ENCODE measurements at regions not wholly inside any gene's neighbourhood (a gene's known extent, or its start where the extent isn't known, plus 50 kb on each side); places are given as distances from the start of the nearest gene placed in this dataset.

DNA sequence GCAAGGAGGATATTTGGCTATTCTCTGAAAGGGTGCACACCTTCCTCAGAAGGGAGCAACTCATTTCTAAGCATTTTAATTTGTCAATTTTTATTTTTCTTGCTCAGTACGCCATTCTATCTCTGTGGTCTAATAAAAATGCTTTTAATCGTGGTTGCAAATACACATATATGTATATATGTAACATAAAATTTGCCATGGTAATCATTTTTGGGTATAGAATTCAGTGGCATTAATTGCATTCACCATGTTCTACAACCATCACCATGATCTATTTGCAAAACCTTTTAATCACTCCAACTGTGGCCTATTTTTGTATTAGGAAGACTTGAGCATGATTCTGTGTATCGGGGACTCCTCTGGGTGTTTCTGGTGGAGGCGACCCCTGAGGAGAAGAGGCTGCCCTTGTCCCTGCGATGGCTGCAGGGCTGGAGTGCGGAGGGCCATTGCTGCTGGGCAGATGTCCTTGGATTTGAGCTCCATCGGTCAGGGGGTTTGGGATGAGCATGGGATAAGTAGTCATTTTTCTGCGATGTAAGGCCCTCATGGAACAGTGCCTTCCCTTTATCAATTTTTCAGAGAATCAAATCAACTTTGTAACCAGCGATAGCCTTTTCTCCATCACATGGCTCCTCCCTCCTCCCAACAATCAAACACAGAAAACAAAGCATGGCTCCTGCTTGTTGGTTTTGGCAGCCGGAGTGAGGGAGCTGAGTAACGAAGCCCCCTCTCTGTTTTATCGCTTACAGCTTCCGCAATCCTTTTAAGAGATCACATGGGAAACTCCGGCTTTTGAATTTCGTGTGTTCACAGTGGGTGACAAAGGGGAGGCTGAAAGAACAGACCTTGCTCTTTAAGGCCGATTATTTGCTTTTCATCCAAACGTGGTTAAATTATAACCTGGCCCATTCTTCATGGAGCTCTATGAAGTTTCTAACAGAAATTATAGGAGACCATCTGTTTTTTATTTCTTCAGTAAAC lies 187.3 kb downstream of the TENT4A start:
- H3K18ac ChIP-seq (ENCODE audit: low read depth, low read length) = no peak overlapping the region
- H3K27ac ChIP-seq (ENCODE audit: insufficient read depth, low read length) = no peak overlapping the region
- no peak overlapping the region for H4K8ac ChIP-seq (ENCODE audit: low read depth in 2 of 2, low read length in 2 of 2)
- 83% methylated on average over 9 of the region's 17 CpGs; no CpG with 5 or more reads in 1 of the 2 experiments for WGBS, 2 experiments (ENCODE audit: extremely low coverage in 2 of 2, insufficient read length in 1 of 2)
- no peaks in the 10 kb centered on the region for H4K20me1 ChIP-seq (ENCODE audit: insufficient read depth, low read length)
- no peak for TF ChIP-seq SMC3 (IDR thresholded peaks at IDR 0.05; ENCODE audit: low read depth, low read length)
- peak; percentile 29; the same call in 1 of the 2 replicates for TF ChIP-seq MAFK (IDR thresholded peaks at IDR 0.05; ENCODE audit: low read depth, low read length)
- TF ChIP-seq MAZ (IDR thresholded peaks at IDR 0.05; ENCODE audit: borderline replicate concordance, low read depth, low read length) = no peak
- no peaks in the 10 kb centered on the region for H3K4me1 ChIP-seq (ENCODE audit: control insufficient read depth, insufficient read depth, low read length)
- H3K79me1 ChIP-seq (ENCODE audit: low read depth in 1 of 2, low read length in 2 of 2) = no peaks in the 10 kb centered on the region
- no peak overlapping the region for H3K4me3 ChIP-seq (ENCODE audit: insufficient read depth, low read depth, low read length)
- in situ Hi-C loops (cut with MboI; ENCODE audit: low sequenced_read_pairs) = no loop called here
- H3K4ac ChIP-seq (ENCODE audit: low read depth, low read length) = no peak overlapping the region
- H3K9ac ChIP-seq (ENCODE audit: low read depth, low read length) = no peak overlapping the region
- DNase-seq (no peak), ATAC-seq (ENCODE audit: low read depth) (no peak)
- H4K5ac ChIP-seq (ENCODE audit: low read depth, low read length) = no peak overlapping the region
- H2AK5ac ChIP-seq (ENCODE audit: low read depth, low read length) = no peak overlapping the region
- ChIA-PET POLR2A (ENCODE audit: unreplicated experiment) (no interaction called here), CTCF (no interaction called here)
- no peak overlapping the region for H2BK15ac ChIP-seq (ENCODE audit: low read depth, low read length)
- H2BK20ac ChIP-seq (ENCODE audit: low read depth, low read length) = no peak overlapping the region
- H3K27me3 ChIP-seq (ENCODE audit: control insufficient read depth, insufficient read depth, low read length) = no peaks in the 10 kb centered on the region
- no peak overlapping the region for H2BK5ac ChIP-seq (ENCODE audit: low read depth, low read length, poor library complexity, severe bottlenecking)
- dilution Hi-C loops (cut with HindIII; ENCODE audit: low sequenced_read_pairs, unreplicated experiment) = no loop called here
- intact Hi-C loops (cut with micrococcal nuclease) = no loop called here
- no peak overlapping the region for H2AFZ ChIP-seq (replicated peaks; ENCODE audit: low read length, poor library complexity)
- no TSS peak for BruUV-seq (replicated peaks)
- no peaks in the 10 kb centered on the region for H3K36me3 ChIP-seq (ENCODE audit: control insufficient read depth, insufficient read depth, low read length)
- H3K23ac ChIP-seq (ENCODE audit: low read depth, low read length) = no peak overlapping the region
- no peak overlapping the region for H3K14ac ChIP-seq (replicated peaks; ENCODE audit: low read depth, low read length)
- no peak overlapping the region for H2BK120ac ChIP-seq (ENCODE audit: low read depth, low read length)
- H3K9me1 ChIP-seq (ENCODE audit: insufficient read depth, low read length) = no peaks in the 10 kb centered on the region
- no peak overlapping the region for H2AK9ac ChIP-seq (replicated peaks; ENCODE audit: low read depth, low read length, poor library complexity)
- H3K56ac ChIP-seq (ENCODE audit: extremely low read depth, insufficient read depth, low read length) = no peak overlapping the region
- H3K4me2 ChIP-seq (ENCODE audit: low read depth, low read length) = no peak overlapping the region
- H3K9me3 ChIP-seq (ENCODE audit: control insufficient read depth, insufficient read depth, low read length) = peaks cover 28% of the 10 kb centered on the region
- H4K91ac ChIP-seq (ENCODE audit: insufficient read depth, low read depth, low read length) = no peak overlapping the region

Data from IMR-90 (cell line).